ENCODE measurements at regions not wholly inside any gene's neighbourhood (a gene's known extent, or its start where the extent isn't known, plus 50 kb on each side); places are given as distances from the start of the nearest gene placed in this dataset.

DNA sequence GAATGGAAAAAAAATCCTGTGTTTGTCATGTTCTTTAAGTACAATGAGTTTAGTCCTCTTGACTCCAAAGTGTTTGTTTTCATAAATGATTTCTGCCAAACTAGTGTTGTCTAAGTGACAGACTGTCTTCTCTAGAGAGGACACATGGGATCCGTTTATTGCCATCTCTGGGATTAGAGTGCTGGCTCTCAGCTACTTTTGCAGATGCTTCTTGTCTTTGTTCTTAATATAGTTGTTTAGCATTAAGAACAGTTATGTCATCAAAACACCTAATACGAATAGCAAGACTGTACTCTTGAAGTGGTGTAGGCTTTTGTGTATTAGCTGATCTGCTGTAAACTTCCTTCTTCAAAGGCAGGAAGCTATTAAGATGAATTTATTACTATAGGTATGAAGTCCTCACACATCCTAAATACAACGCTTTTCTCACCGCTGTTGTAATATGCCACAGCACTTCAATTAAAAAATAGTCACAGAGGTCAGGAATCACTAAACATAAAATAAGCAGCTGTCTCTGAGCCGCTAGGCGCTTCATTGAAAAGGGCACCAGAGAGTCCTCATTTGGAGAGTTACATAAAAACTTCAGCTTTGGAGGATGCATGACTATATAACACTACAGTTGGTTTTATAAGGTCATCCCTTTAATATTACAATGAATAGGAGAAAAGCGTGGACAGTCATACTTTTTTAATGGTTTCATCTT lies 128.3 kb upstream of the ZNF385D start:
- Histone ChIP-seq H3K27ac (no peak overlapping the region), H3K27me3 (no peaks in the 10 kb centered on the region), H3K4me3 (no peak overlapping the region), H3K9me3 (peaks cover 0 to 10% of the 10 kb centered on the region in 2 donors), H3K4me1 (no peaks in the 10 kb centered on the region), H3K36me3 (no peaks in the 10 kb centered on the region)
- intact Hi-C loops (cut with DNase I; ENCODE audit: low total_unique reads): no loop called here
- in situ Hi-C loops (cut with MboI; ENCODE audit: low pct_ligation_motif_present in 1 of 4, low pct_unique_long_range_greater_than_20kb in 1 of 4, low sequenced_read_pairs in 3 of 4): no loop called here
- no peak for TF ChIP-seq POLR2A (IDR thresholded peaks at IDR 0.05)
- TF ChIP-seq POLR2AphosphoS5 (IDR thresholded peaks at IDR 0.05): no peak
- TF ChIP-seq EP300 (IDR thresholded peaks at IDR 0.05; ENCODE audit: low read depth): no peak
- no peak for DNase-seq
- 64 to 66% methylated on average over 7 of the region's 7 CpGs for WGBS, 2 donors (ENCODE audit: low coverage in 1 of 2)

DNA sequence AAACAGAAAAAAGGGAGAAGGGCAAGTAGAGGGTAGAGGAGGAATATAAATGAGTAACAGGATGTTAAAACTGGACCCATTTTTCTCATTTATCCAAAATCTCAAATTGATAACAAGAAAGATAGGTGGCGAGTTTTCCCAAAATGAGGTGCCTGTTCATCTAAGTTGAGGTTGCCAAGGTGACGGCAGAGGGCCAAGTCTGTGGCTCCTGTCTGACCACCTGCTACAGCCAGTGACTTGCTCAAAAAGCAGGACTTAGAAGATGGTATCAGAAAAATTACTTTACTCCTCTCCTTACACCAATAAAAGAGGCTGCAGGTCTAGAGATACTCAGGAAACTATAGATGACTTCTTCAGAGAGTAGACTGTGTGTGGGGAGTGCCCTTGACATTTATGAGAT lies 137.6 kb upstream of the ZNF385D start:
- H3K27ac ChIP-seq: no peak overlapping the region
- no peaks in the 10 kb centered on the region for H3K36me3 ChIP-seq
- 87 to 100% methylated on average over 1 to 2 of the region's 2 CpGs for WGBS, 2 donors (ENCODE audit: low coverage in 1 of 2)
- H3K9me3 ChIP-seq: no peaks in the 10 kb centered on the region
- no peaks in the 10 kb centered on the region for H3K27me3 ChIP-seq
- in situ Hi-C loops (cut with MboI; ENCODE audit: low pct_ligation_motif_present in 1 of 4, low pct_unique_long_range_greater_than_20kb in 1 of 4, low sequenced_read_pairs in 3 of 4): no loop called here
- H3K4me3 ChIP-seq: no peak overlapping the region
- no peaks in the 10 kb centered on the region for H3K4me1 ChIP-seq
- TF ChIP-seq POLR2A (IDR thresholded peaks at IDR 0.05) (no peak), EP300 (IDR thresholded peaks at IDR 0.05; ENCODE audit: low read depth) (no peak), POLR2AphosphoS5 (IDR thresholded peaks at IDR 0.05) (no peak)
- TF ChIP-seq, protein P1, sequence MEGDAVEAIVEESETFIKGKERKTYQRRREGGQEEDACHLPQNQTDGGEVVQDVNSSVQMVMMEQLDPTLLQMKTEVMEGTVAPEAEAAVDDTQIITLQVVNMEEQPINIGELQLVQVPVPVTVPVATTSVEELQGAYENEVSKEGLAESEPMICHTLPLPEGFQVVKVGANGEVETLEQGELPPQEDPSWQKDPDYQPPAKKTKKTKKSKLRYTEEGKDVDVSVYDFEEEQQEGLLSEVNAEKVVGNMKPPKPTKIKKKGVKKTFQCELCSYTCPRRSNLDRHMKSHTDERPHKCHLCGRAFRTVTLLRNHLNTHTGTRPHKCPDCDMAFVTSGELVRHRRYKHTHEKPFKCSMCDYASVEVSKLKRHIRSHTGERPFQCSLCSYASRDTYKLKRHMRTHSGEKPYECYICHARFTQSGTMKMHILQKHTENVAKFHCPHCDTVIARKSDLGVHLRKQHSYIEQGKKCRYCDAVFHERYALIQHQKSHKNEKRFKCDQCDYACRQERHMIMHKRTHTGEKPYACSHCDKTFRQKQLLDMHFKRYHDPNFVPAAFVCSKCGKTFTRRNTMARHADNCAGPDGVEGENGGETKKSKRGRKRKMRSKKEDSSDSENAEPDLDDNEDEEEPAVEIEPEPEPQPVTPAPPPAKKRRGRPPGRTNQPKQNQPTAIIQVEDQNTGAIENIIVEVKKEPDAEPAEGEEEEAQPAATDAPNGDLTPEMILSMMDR (IDR thresholded peaks at IDR 0.05): no peak
- intact Hi-C loops (cut with DNase I; ENCODE audit: low total_unique reads): loop anchor here (2.0 kb wide), 1 partner anchor 42 kb away; no protein-coding TSS in a partner anchor
- no peak for DNase-seq

DNA sequence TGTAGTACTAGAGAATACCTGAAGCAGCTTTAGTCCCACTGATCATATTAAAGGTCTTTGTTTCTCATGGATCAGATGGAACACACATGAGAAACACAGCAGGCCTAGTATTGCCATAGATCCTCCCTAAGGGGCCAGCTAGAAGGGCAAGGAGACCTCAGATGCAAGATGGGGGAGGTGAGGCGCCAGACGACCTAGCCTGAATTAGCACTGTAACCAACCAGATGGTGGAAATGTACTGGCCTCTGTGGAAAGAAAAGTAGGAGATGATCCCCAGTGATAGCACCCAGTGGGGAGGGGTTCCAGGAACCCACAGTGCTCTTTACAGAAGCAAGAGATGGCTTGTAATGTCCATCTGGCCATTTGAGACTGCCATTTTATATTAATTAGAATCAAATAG lies 138.2 kb upstream of the ZNF385D start:
- WGBS, 2 donors (ENCODE audit: low coverage in 1 of 2): 93% methylated on average over 2 of the region's 2 CpGs; no CpG with 5 or more reads in 1 of the 2 donors
- H3K27ac ChIP-seq: no peak overlapping the region
- intact Hi-C loops (cut with DNase I; ENCODE audit: low total_unique reads): loop anchor here (2.0 kb wide), 1 partner anchor 42 kb away; no protein-coding TSS in a partner anchor
- in situ Hi-C loops (cut with MboI; ENCODE audit: low pct_ligation_motif_present in 1 of 4, low pct_unique_long_range_greater_than_20kb in 1 of 4, low sequenced_read_pairs in 3 of 4): no loop called here
- H3K9me3 ChIP-seq: no peaks in the 10 kb centered on the region
- H3K27me3 ChIP-seq: no peaks in the 10 kb centered on the region
- H3K4me1 ChIP-seq: no peaks in the 10 kb centered on the region
- H3K36me3 ChIP-seq: no peaks in the 10 kb centered on the region
- DNase-seq: no peak
- H3K4me3 ChIP-seq: no peak overlapping the region
- TF ChIP-seq POLR2AphosphoS5 (IDR thresholded peaks at IDR 0.05) (no peak), EP300 (IDR thresholded peaks at IDR 0.05; ENCODE audit: low read depth) (no peak), POLR2A (IDR thresholded peaks at IDR 0.05) (no peak)
- TF ChIP-seq, protein P1 (IDR thresholded peaks at IDR 0.05): no peak

DNA sequence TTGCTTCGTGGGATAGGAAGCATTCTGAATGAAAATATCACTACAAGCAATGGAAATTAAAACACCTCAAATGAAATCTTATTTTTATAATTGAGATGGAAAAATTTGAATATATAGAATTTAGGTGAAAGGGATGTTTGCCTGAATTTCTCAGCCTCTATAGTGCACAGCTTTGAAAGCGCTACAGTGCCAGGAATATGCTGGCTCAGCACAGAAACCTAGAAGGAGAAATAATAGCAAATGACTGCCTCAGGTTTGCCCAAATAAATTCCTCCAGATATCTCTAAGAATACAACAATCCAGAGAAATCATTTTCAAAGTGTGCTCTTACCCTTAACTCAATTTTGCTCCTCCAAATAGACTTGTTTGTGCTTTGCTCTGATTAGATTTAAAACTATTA lies 141.1 kb upstream of the ZNF385D start:
- TF ChIP-seq POLR2A (IDR thresholded peaks at IDR 0.05) (no peak), EP300 (IDR thresholded peaks at IDR 0.05; ENCODE audit: low read depth) (no peak), POLR2AphosphoS5 (IDR thresholded peaks at IDR 0.05) (no peak)
- TF ChIP-seq, protein P1 (IDR thresholded peaks at IDR 0.05): no peak
- H3K36me3 ChIP-seq: no peaks in the 10 kb centered on the region
- no peak for DNase-seq
- H3K4me3 ChIP-seq: no peak overlapping the region
- no peaks in the 10 kb centered on the region for H3K27me3 ChIP-seq
- 78 to 89% methylated on average over 2 of the region's 2 CpGs for WGBS, 2 donors (ENCODE audit: low coverage in 1 of 2)
- no peaks in the 10 kb centered on the region for H3K9me3 ChIP-seq
- intact Hi-C loops (cut with DNase I; ENCODE audit: low total_unique reads) (no loop called here), in situ Hi-C loops (cut with MboI; ENCODE audit: low pct_ligation_motif_present in 1 of 4, low pct_unique_long_range_greater_than_20kb in 1 of 4, low sequenced_read_pairs in 3 of 4) (no loop called here)
- no peak overlapping the region for H3K27ac ChIP-seq
- no peaks in the 10 kb centered on the region for H3K4me1 ChIP-seq
